ENCODE measurements at regions not wholly inside any gene's neighbourhood (a gene's known extent, or its start where the extent isn't known, plus 50 kb on each side); places are given as distances from the start of the nearest gene placed in this dataset.

GRCh38 chr9:90175865-90176264 lies 466.8 kb downstream of the DIRAS2 start (continued):
- TF ChIP-seq PKNOX1 (IDR thresholded peaks at IDR 0.05) (no peak), GABPA (IDR thresholded peaks at IDR 0.05; ENCODE audit: low read depth) (no peak)

GRCh38 chr9:90176901-90177300 lies 465.7 kb downstream of the DIRAS2 start:
- intact Hi-C loops (cut with micrococcal nuclease; ENCODE audit: unreplicated experiment) (no loop called here), in situ Hi-C loops (cut with MboI) (no loop called here)
- TF ChIP-seq BHLHE40 (IDR thresholded peaks at IDR 0.05; ENCODE audit: borderline replicate concordance in 1 of 2, low read depth in 2 of 2, low read length in 1 of 2) (no peak), SIX5 (IDR thresholded peaks at IDR 0.05; ENCODE audit: low read depth, low read length, severe bottlenecking) (no peak), NR2F1 (conservative IDR thresholded peaks at IDR 0.05) (no peak), PAX8 (IDR thresholded peaks at IDR 0.05) (no peak), ATF7 (IDR thresholded peaks at IDR 0.05; ENCODE audit: low read depth) (no peak), NBN (IDR thresholded peaks at IDR 0.05) (no peak), HDAC2 (IDR thresholded peaks at IDR 0.05) (no peak), ZBTB11 (CRISPR knock-in tag; IDR thresholded peaks at IDR 0.05) (no peak), MEF2B (IDR thresholded peaks at IDR 0.05; ENCODE audit: partially characterized antibody, poor library complexity, severe bottlenecking) (no peak), ZZZ3 (IDR thresholded peaks at IDR 0.05; ENCODE audit: control insufficient read depth, insufficient read length, low read depth) (no peak)
- ATAC-seq (no peak), FAIRE-seq (no peak), DNase-seq (ENCODE audit: low read depth, low spot score) (no peak)
- H3K27me3 ChIP-seq (replicated peaks in 1 of 2; ENCODE audit: control insufficient read depth in 2 of 2, insufficient read depth in 2 of 2, low read length in 1 of 2) = no peaks in the 10 kb centered on the region
- H3K27ac ChIP-seq (ENCODE audit: control insufficient read depth, insufficient read depth) = no peak overlapping the region
- no peaks in the 10 kb centered on the region for H3K9me3 ChIP-seq (replicated peaks; ENCODE audit: control insufficient read depth, insufficient read depth, low read length)
- SMC1A ChIA-PET (ENCODE audit: uncharacterized antibody, unreplicated experiment) = interaction anchor here (0.6 kb wide), 1 partner anchor 401 kb away, joined by 3 read pairs; no protein-coding TSS in a partner anchor
- no TSS peak for BruUV-seq (replicated peaks)
- H4K20me1 ChIP-seq (ENCODE audit: control insufficient read depth, insufficient read depth) = no peaks in the 10 kb centered on the region
- H3K79me2 ChIP-seq (ENCODE audit: control insufficient read depth, insufficient read depth, low read length) = no peaks in the 10 kb centered on the region
- H3K9ac ChIP-seq (ENCODE audit: control insufficient read depth, insufficient read depth, low read length) = no peak overlapping the region
- H3K36me3 ChIP-seq (ENCODE audit: control insufficient read depth in 2 of 2, insufficient read depth in 2 of 2, low read length in 1 of 2) = no peaks in the 10 kb centered on the region
- 25% methylated on average over 2 of the region's 2 CpGs for WGBS (ENCODE audit: insufficient coverage, insufficient replicate concordance, low lambda C conversion rate, missing lambda C conversion rate)
- POLR2A ChIA-PET = no interaction called here
- CTCF ChIA-PET = interaction anchor here (0.6 kb wide), 1 partner anchor 155 kb away, joined by 3 read pairs; no protein-coding TSS in a partner anchor
- H3K4me3 ChIP-seq = no peak overlapping the region
- no peak overlapping the region for H3K4me2 ChIP-seq (ENCODE audit: control insufficient read depth, insufficient read depth)
- H2AFZ ChIP-seq (ENCODE audit: control insufficient read depth, low read depth, low read length) = no peak overlapping the region
- RAD21 ChIA-PET (ENCODE audit: unreplicated experiment) = no interaction called here
- no peaks in the 10 kb centered on the region for H3K4me1 ChIP-seq (ENCODE audit: control insufficient read depth, insufficient read depth, low read length)
